NCI-H2171 (cell line): ENCODE measurements at regions not wholly inside any gene's neighbourhood (a gene's known extent, or its start where the extent isn't known, plus 50 kb on each side); places are given as distances from the start of the nearest gene placed in this dataset.

ENCODE experiments used
- DNase-seq: peaks from one replicate; lab custom pipeline; 2025; lab: John Stamatoyannopoulos, UW

- no peak for DNase-seq
Measured at GRCh38 chr1:5501206-5501930, 490.9 kb downstream of the NPHP4 start.

GRCh38 chr1:5500541-5500940 is 491.7 kb downstream of the NPHP4 start:
- no peak for DNase-seq

- DNase-seq = no peak
Measured at GRCh38 chr1:5497503-5497902, 494.7 kb downstream of the NPHP4 start.

- no peak for DNase-seq
Measured at GRCh38 chr1:5495596-5496410, 496.4 kb downstream of the NPHP4 start.

GRCh38 chr1:5494518-5494917 is 497.7 kb downstream of the NPHP4 start:
- no peak for DNase-seq

DNA sequence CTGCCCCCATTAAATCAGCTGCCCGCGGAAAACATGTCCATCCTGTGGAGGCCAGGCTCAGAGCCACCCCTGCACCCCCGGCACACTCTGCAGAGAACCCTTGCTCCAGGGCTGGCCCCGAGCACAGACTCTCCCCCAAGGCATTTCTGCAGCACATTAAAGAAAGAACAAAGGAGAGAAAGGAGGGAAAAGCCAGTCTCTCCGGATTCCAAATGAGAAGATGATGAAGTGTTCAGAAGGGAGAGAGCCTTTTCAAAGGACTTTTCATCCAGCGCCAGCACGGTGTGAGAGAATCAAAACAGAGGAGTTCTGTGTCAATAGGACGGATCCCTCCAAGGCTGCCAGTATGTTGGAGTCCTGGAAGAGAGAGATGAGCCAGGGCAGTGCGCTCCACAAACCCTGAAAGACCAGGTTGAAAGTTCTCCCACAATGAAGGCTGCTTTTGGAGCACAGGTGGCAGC is 498.3 kb downstream of the NPHP4 start:
- no peak for DNase-seq

GRCh38 chr1:5493275-5493674 is 498.9 kb downstream of the NPHP4 start:
- no peak for DNase-seq

DNA sequence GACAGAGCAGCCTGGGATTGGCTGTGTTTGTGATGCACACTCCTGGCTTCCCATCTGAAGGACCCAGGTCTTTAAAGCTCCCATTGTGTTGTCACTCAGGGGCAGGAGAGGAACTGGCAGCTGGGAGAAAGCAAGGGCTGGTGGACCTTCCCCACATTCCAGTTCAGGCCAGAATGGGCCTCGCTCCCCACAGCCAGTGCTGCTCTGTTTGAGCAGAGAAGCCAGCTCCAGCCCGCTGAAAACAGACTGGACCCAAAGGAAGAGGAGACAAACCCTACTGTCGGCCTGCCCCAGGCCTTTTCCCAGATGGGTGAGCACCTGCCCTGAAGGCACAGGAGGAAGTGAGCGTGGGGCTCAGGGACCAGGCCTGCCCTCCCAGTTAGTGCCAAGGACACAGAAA is 499.4 kb downstream of the NPHP4 start:
- DNase-seq = no peak

GRCh38 chr1:5491207-5491904 is 500.9 kb downstream of the NPHP4 start:
- no peak for DNase-seq

DNA sequence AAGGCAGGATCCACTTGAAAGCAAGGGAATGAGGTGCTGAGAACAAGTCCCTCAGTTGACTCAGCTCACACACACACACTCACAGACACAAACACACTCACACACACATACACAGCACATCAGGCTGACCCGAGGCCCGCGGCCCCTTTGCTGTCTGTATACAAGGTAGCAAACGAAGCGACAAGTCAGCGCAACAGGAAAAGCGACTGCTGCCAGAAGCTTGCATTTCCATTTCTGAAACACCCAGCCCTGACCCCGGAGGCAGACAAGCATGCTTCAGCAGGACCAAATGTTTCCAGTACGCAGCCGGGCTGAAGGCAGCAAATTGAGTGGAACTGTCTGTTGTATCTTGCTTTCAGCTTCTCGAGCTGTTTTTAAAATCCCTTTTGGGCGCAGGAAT is 501.6 kb downstream of the NPHP4 start:
- no peak for DNase-seq

DNA sequence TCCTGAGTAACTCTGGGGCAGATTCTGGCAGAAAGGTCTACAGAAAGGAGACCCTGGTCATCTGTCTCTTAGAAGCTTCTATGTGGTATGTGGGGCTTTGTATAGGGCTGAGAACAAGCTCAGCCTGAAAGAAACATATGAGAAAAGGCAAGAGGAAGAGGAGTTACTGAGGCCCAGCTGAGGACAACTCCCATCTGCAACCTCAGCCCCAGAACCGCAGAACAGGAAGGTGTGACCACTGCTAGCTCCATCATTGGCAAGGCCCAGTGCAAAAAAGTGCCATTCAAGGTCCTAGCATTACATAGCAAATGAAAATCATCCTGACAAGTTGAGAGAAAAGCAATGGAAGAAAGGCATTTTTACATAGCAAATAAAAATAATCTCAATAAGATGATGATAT is 503.8 kb downstream of the NPHP4 start:
- no peak for DNase-seq

- no peak for DNase-seq
Measured at GRCh38 chr1:5485968-5486696, 506.1 kb downstream of the NPHP4 start.

DNA sequence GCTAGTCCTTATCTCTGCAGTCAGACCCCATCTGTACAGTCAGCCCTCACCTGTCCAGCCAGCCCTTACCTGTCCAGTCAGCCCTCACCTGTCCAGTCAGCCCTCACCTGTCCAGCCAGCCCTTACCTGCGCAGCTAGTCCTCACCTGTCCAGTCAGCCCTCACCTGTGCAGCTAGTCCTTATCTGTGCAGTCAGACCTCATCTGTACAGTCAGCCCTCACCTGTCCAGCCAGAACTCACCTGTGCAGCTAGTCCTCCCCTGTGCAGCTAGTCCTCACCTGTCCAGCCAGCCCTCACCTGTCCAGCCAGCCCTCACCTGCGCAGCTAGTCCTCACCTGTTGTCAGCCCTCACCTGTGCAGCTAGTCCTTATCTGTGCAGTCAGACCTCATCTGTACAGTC is 506.8 kb downstream of the NPHP4 start:
- no peak for DNase-seq

- DNase-seq = no peak
Measured at GRCh38 chr1:5484451-5485165, 507.6 kb downstream of the NPHP4 start.

DNA sequence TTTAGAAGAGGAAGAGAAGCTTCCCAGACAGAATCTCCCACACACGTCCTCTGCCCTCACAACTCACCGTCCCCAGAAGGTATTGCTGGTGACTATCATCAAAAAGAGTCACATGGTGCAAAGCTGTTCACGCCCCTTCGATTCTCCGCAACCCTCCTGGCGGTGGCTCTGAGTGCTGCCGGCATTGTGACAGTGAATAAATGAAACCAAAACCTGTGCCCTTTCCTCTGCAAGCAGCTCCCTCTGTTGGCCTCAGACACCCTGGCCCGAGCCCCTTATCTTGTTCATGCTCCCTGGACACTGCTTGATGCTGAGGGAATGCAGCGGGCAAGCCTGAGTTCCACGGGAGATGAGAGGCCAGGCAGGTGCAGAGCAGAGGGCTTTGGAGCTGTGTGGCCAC is 510.3 kb downstream of the NPHP4 start:
- no peak for DNase-seq

DNA sequence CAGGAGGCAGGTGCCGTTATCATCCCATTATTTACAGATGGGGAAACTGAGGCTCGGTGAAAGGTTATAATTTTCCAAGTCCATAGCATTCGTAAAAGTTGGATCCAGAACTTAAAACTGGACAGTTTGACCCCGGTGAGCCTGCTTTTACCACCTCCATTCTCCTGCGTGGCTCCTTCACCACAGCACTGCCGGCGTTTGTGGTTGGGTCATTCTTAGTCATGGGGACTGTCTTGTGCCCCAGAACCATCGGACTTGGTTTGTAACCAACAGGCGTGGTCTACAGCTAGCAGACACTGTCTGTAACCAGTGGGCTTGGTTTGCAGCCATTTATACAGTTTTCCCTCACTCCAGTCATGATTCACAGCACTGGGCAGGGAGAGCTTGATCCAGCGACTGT is 511.3 kb downstream of the NPHP4 start:
- no peak for DNase-seq

DNA sequence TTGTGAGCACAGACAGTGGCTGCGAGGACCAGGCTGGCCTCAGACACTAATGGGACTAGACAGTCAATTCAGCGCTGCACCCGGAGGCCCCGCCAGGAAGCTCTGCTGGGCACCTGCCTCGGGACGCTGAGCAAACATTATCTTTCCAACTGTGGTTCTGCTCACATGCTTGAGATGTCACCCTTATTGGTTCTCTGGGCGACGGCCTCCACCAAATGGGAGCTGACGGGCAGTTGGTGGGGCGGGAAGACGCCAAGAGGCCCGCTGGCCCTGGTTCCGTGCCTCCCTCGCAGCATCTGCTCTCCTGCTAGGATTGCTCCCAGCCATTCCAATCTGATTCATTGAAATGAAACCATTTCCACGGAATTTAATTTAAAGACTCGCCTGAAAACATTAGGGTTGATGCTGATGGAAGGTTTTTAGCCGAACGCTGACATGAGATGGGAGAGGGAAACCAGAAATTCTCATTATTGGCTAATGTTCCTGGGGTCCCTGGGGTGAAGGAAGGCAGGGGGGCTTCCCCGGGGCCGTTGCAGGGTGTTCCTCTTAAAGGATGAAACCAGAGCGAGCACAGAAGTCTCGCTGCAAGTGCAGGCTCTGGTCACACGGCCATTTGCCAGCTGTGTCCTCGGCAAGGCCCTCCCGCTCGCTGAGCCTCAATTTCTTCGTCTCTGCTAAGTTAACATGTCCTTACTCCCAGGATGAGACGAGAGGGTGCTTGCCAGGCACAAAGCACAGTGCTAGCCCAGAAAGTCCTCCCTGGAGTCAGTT is 512.2 kb downstream of the NPHP4 start:
- no peak for DNase-seq

DNA sequence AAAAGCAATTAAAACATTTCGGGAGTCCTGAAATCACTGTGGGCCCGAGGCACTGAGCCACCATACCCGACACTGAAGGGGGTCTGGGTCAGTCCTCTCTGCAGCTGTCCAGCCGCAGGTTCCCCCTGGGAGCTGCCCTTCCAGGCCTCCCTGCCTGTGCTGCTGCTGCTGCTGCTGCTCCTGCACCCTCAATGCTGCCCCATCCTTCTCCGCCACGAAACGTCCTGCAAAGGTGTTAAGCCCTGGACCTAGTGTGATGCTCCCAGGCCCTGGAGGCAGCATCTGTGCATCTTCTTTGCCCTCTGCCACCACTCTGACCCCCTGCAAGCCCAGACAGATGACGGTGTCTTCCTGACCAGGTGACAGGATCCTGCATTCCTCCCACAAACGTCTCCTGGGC is 513.3 kb downstream of the NPHP4 start:
- no peak for DNase-seq

DNA sequence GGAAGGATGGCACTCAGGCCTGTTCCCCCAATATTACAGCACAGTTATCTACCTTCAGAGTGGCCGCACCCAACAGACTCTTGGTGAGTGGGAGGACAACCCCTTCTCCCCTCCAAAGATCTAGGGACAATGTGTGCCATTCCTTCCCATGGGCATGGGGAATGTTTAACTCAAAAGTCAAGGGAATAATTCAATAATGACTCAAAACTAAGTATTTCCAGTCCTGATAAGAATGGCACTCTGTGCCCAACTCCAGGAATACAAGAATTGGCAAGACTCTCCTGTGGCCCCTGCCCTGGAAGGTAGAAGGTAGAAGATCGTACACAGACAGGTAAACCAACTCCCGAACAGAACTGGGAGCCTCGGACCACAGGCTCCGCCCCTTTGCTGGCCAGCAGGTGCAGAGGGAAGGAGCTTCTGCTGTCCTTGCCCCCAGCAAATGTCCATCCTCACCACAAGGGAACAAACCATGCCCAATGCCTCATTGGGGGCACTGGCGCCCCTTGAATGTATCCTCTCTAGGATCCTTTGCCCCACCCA is 514.0 kb downstream of the NPHP4 start:
- no peak for DNase-seq

GRCh38 chr1:5477716-5478115 is 514.5 kb downstream of the NPHP4 start:
- DNase-seq = no peak
